Ovary (tissue), 7 donors: ENCODE measurements at regions not wholly inside any gene's neighbourhood (a gene's known extent, or its start where the extent isn't known, plus 50 kb on each side); places are given as distances from the start of the nearest gene placed in this dataset.

Experiments used
- DNase-seq, 5 donors: peaks; one replicate each; pipeline ENCODE4 v3.0.0-alpha.2; 2019 to 2020
- H3K27ac ChIP-seq, 2 donors: fragments of 200-600 bp; one replicate each; pipeline versions ENCODE4 v1.5.1 to v1.8.0; 2019 to 2022
- H3K27me3 ChIP-seq: fragments of 200-600 bp; one replicate; pipeline ENCODE4 v1.8.0; 2022
- H3K36me3 ChIP-seq: fragments of 200-600 bp; sonication (generic); one replicate; pipeline ENCODE4 v1.5.1; 2019
- H3K4me1 ChIP-seq: one replicate; pipeline ENCODE4 v1.8.1; 2013; ENCODE audit warnings: mild to moderate bottlenecking, moderate library complexity; ENCODE audit not compliant: insufficient read depth
- H3K4me3 ChIP-seq: fragments of 200-600 bp; sonication (generic); one replicate; pipeline ENCODE4 v1.5.1; 2017
- H3K9me3 ChIP-seq, 2 donors: fragments of 200-600 bp in 1 of 2; sonication (generic) in 1 of 2; one replicate each; pipeline versions ENCODE4 v1.5.1 to v1.8.1; 2013 to 2019; ENCODE audit warnings: mild to moderate bottlenecking in 1 of 2, moderate library complexity in 1 of 2
- CTCF ChIP-seq, 3 donors: fragments of 450-650 bp in 2 of 3; fragments of 200-600 bp in 1 of 3; IDR thresholded peaks; one replicate each; pipeline versions ENCODE4 v1.5.1 to v1.8.0; 2016 to 2022; ENCODE audit warnings: antibody characterized with exemption in 3 of 3, mild to moderate bottlenecking in 1 of 3
- EP300 ChIP-seq: sonication (generic); formaldehyde crosslinking; IDR thresholded peaks from one replicate; pipeline ENCODE4 v1.6.1; 2017; ENCODE audit warnings: antibody characterized with exemption
- POLR2A ChIP-seq: fragments of 450-650 bp; IDR thresholded peaks from one replicate; pipeline ENCODE4 v1.6.1; 2017; ENCODE audit warnings: antibody characterized with exemption, mild to moderate bottlenecking, moderate library complexity
- WGBS, 3 donors: extraction: QIAGEN DNeasy Blood & Tissue Kit in 1 of 3; methylation state at CpG; one replicate each; pipeline versions ENCODE4 v1.1.5 to v1.1.7; 2013 to 2017; 5-methylcytosine and 5-hydroxymethylcytosine counted together
- intact Hi-C, 4 donors: fragments of 100-400 bp; cut with DNase I; formaldehyde crosslinking; loops; one replicate each; pipeline versions ENCODE4 v1.11.0 to v1.15.1; 2022 to 2023
- donor health status: DM: no; HTN: no; CAD: no; lungs with moderate emphysema.
- donor health status: DM: no; HTN: no; CAD: no.
- donor health status: Bipolar disorder and iron deficiency.
- donor health status: DM: no; HTN: no; CAD: no.
- donor health status: DM: yes; HTN: yes; CAD: no.

- Histone ChIP-seq H3K36me3 (no peaks in the 10 kb centered on the region), H3K27me3 (no peaks in the 10 kb centered on the region), H3K27ac (no peak overlapping the region), H3K4me3 (no peak overlapping the region), H3K4me1 (no peaks in the 10 kb centered on the region), H3K9me3 (no peaks in the 10 kb centered on the region)
- no peak for TF ChIP-seq POLR2A
- TF ChIP-seq CTCF (IDR thresholded peaks at IDR 0.05) = no peak
- no peak for TF ChIP-seq EP300
- no peak for DNase-seq
- intact Hi-C loops = no loop called here
- 37 to 59% (median 44%) methylated on average over 1 of the region's 1 CpG for WGBS, 3 donors
Observed at GRCh38 chr2:184339966-184340365, 258.4 kb upstream of the ZNF804A start.

- no peak for TF ChIP-seq EP300
- no peak for TF ChIP-seq POLR2A
- TF ChIP-seq CTCF (IDR thresholded peaks at IDR 0.05) = no peak
Observed at GRCh38 chr2:184346338-184346862, 251.9 kb upstream of the ZNF804A start.

GRCh38 chr2:184351126-184351525 lies 247.2 kb upstream of the ZNF804A start:
- Histone ChIP-seq H3K4me3 (no peak overlapping the region), H3K27me3 (no peaks in the 10 kb centered on the region), H3K9me3 (no peaks in the 10 kb centered on the region), H3K4me1 (no peaks in the 10 kb centered on the region), H3K27ac (no peak overlapping the region), H3K36me3 (no peaks in the 10 kb centered on the region)
- TF ChIP-seq EP300 = no peak
- TF ChIP-seq CTCF (IDR thresholded peaks at IDR 0.05) = no peak
- TF ChIP-seq POLR2A = no peak
- no peak for DNase-seq
- intact Hi-C loops = no loop called here
- WGBS, 3 donors = 66 to 79% (median 68%) methylated on average over 1 of the region's 1 CpG

More at GRCh38 chr2:184346338-184346862, 251.9 kb upstream of the ZNF804A start:
- Histone ChIP-seq H3K9me3 (no peaks in the 10 kb centered on the region), H3K4me3 (no peak overlapping the region), H3K36me3 (no peaks in the 10 kb centered on the region), H3K27ac (no peak overlapping the region), H3K4me1 (no peaks in the 10 kb centered on the region), H3K27me3 (no peaks in the 10 kb centered on the region)
- no peak for DNase-seq
- WGBS, 3 donors = 84 to 95% (median 86%) methylated on average over 2 of the region's 2 CpGs
- intact Hi-C loops = no loop called here

GRCh38 chr2:184357033-184357432 lies 241.3 kb upstream of the ZNF804A start:
- TF ChIP-seq CTCF (IDR thresholded peaks at IDR 0.05) = no peak
- no peak for TF ChIP-seq POLR2A
- no peak for TF ChIP-seq EP300

More at GRCh38 chr2:184357033-184357432, 241.3 kb upstream of the ZNF804A start:
- no peak overlapping the region for H3K4me3 ChIP-seq
- no peaks in the 10 kb centered on the region for H3K9me3 ChIP-seq
- H3K4me1 ChIP-seq = no peaks in the 10 kb centered on the region
- 63 to 68% (median 66%) methylated on average over 3 of the region's 3 CpGs for WGBS, 3 donors
- DNase-seq = no peak
- intact Hi-C loops = no loop called here
- no peaks in the 10 kb centered on the region for H3K36me3 ChIP-seq
- H3K27ac ChIP-seq = no peak overlapping the region
- H3K27me3 ChIP-seq = no peaks in the 10 kb centered on the region
